Activated gamma-delta T cell treated with Interleukin-2 at 50 U/mL for 16 hours (primary cell): ENCODE measurements at regions not wholly inside any gene's neighbourhood (a gene's known extent, or its start where the extent isn't known, plus 50 kb on each side); places are given as distances from the start of the nearest gene placed in this dataset.
A peak's percentile ranks its signal among the peaks of the same experiment; 100 is the strongest.
"Not testable (repeated sequence)": the region's sequence is repeated elsewhere in the genome, so short reads cannot be mapped to it uniquely, and the experiment has no call there.

ENCODE experiments used
- DNase-seq: peaks from one replicate; pipeline ENCODE4 v3.0.0-alpha.2; 2020

- DNase-seq, result no peak
These were observed 102.1 kb downstream of the SHCBP1 start for GRCh38 chr16:46519063-46519462.

- no peak for DNase-seq
These were observed 124.5 kb downstream of the SHCBP1 start for GRCh38 chr16:46496701-46497100.

- DNase-seq, result no peak
These were observed 138.3 kb downstream of the SHCBP1 start for GRCh38 chr16:46482895-46483294.

- DNase-seq, result no peak
These were observed 154.9 kb downstream of the SHCBP1 start for GRCh38 chr16:46466239-46466638.

GRCh38 chr16:46454801-46455200 is 166.4 kb downstream of the SHCBP1 start:
- DNase-seq, result not testable (repeated sequence)

- no peak for DNase-seq
These were observed 192.8 kb downstream of the SHCBP1 start for GRCh38 chr16:46428108-46429061.

- no peak for DNase-seq
These were observed 193.7 kb downstream of the SHCBP1 start for GRCh38 chr16:46427340-46428107.

GRCh38 chr16:46426336-46426735 is 194.8 kb downstream of the SHCBP1 start:
- no peak for DNase-seq

- DNase-seq, result no peak
These were observed 217.2 kb downstream of the SHCBP1 start for GRCh38 chr16:46404028-46404427.

GRCh38 chr16:46398559-46398958 is 222.6 kb downstream of the SHCBP1 start:
- DNase-seq, result not testable (repeated sequence)

- not testable (repeated sequence) for DNase-seq
These were observed 224.3 kb downstream of the SHCBP1 start for GRCh38 chr16:46396883-46397270.

- DNase-seq, result not testable (repeated sequence)
These were observed 224.9 kb downstream of the SHCBP1 start for GRCh38 chr16:46396131-46396882.

GRCh38 chr16:46395391-46395921 is 225.7 kb downstream of the SHCBP1 start:
- DNase-seq, result not testable (repeated sequence)

- DNase-seq, result not testable (repeated sequence)
These were observed 226.2 kb downstream of the SHCBP1 start for GRCh38 chr16:46394963-46395362.

- DNase-seq, result not testable (repeated sequence)
These were observed 227.0 kb downstream of the SHCBP1 start for GRCh38 chr16:46394149-46394548.

- DNase-seq, result peak; percentile 11
These were observed 228.1 kb downstream of the SHCBP1 start for GRCh38 chr16:46392930-46393722.

- peak; percentile 21 for DNase-seq
These were observed 230.3 kb downstream of the SHCBP1 start for GRCh38 chr16:46390660-46391462.

GRCh38 chr16:46389561-46390041 is 231.6 kb downstream of the SHCBP1 start:
- DNase-seq, result peak; percentile 71

GRCh38 chr16:46388939-46389491 is 232.2 kb downstream of the SHCBP1 start:
- not testable (repeated sequence) for DNase-seq

- not testable (repeated sequence) for DNase-seq
These were observed 232.8 kb downstream of the SHCBP1 start for GRCh38 chr16:46388354-46388753.
